Mesenchymal stem cell (in vitro differentiated cells and primary cell): ENCODE measurements at regions not wholly inside any gene's neighbourhood (a gene's known extent, or its start where the extent isn't known, plus 50 kb on each side); places are given as distances from the start of the nearest gene placed in this dataset.
"Not testable (repeated sequence)": the region's sequence is repeated elsewhere in the genome, so short reads cannot be mapped to it uniquely, and the experiment has no call there.

Experiments
- DNase-seq: peaks from one replicate; pipeline ENCODE4 v3.0.0-alpha.2; 2013
- H2AFZ ChIP-seq: one replicate; pipeline ENCODE4 v1.6.1; 2013; ENCODE audit warnings: low read depth, mild to moderate bottlenecking, control low read depth, inconsistent platforms, low read length, moderate library complexity
- H2AK5ac ChIP-seq: 2 replicates; pipeline ENCODE4 v1.6.1; 2013; ENCODE audit warnings: low read length, moderate library complexity, mild to moderate bottlenecking, inconsistent platforms; ENCODE audit not compliant: severe bottlenecking
- H2BK120ac ChIP-seq: one replicate; pipeline ENCODE4 v1.6.1; 2013; ENCODE audit warnings: low read depth, mild to moderate bottlenecking, inconsistent platforms, low read length, moderate library complexity
- H2BK12ac ChIP-seq, 2 experiments: one replicate each; pipeline ENCODE4 v1.6.1; 2013; ENCODE audit warnings: inconsistent platforms in 2 of 2, low read length in 2 of 2, mild to moderate bottlenecking in 2 of 2, moderate library complexity in 2 of 2, control low read depth in 1 of 2
- H2BK15ac ChIP-seq: one replicate; pipeline ENCODE4 v1.6.1; 2013; ENCODE audit warnings: mild to moderate bottlenecking, low read depth, inconsistent platforms; ENCODE audit not compliant: poor library complexity, severe bottlenecking
- H2BK5ac ChIP-seq: 2 replicates; pipeline ENCODE4 v1.6.1; 2013; ENCODE audit warnings: low read depth, mild to moderate bottlenecking, low read length, control low read depth, inconsistent platforms; ENCODE audit not compliant: poor library complexity, severe bottlenecking
- H3K14ac ChIP-seq, 2 experiments: one replicate each; pipeline ENCODE4 v1.6.1; 2013; ENCODE audit warnings: inconsistent platforms in 2 of 2, low read length in 2 of 2, control low read depth in 1 of 2, mild to moderate bottlenecking in 1 of 2, moderate library complexity in 1 of 2
- H3K18ac ChIP-seq, 2 experiments: one replicate each; pipeline ENCODE4 v1.6.1; 2013; ENCODE audit warnings: inconsistent platforms in 2 of 2, low read length in 2 of 2, control low read depth in 1 of 2, low read depth in 1 of 2, mild to moderate bottlenecking in 1 of 2
- H3K23ac ChIP-seq, 2 experiments: one replicate each; pipeline ENCODE4 v1.6.1; 2013; ENCODE audit warnings: inconsistent platforms in 2 of 2, low read length in 2 of 2, mild to moderate bottlenecking in 2 of 2, moderate library complexity in 2 of 2, control low read depth in 1 of 2
- H3K27ac ChIP-seq: 2 replicates; pipeline ENCODE4 v1.5.1; 2013; ENCODE audit warnings: mild to moderate bottlenecking, moderate library complexity, low read length, control low read depth, inconsistent platforms; ENCODE audit not compliant: poor library complexity, severe bottlenecking
- H3K27me3 ChIP-seq, 2 experiments: 2 replicates each; pipeline versions ENCODE4 v1.6.1 to v1.7.0; 2013; ENCODE audit warnings: low read length in 2 of 2, mild to moderate bottlenecking in 2 of 2, moderate library complexity in 2 of 2, control low read depth in 1 of 2, inconsistent platforms in 1 of 2; ENCODE audit not compliant: control insufficient read depth in 1 of 2, insufficient read depth in 1 of 2
- H3K36me3 ChIP-seq, 2 experiments: 2 replicates each; pipeline versions ENCODE4 v1.6.1 to v1.7.0; 2013; ENCODE audit warnings: low read length in 2 of 2, control low read depth in 1 of 2, inconsistent platforms in 1 of 2, low read depth in 1 of 2, mild to moderate bottlenecking in 1 of 2; ENCODE audit not compliant: insufficient read depth in 2 of 2, control insufficient read depth in 1 of 2
- H3K4ac ChIP-seq, 2 experiments: one replicate each; pipeline ENCODE4 v1.6.1; 2013; ENCODE audit warnings: inconsistent platforms in 2 of 2, low read length in 2 of 2, mild to moderate bottlenecking in 2 of 2, moderate library complexity in 2 of 2, control low read depth in 1 of 2, low read depth in 1 of 2
- H3K4me1 ChIP-seq: 2 replicates; pipeline ENCODE4 v1.6.1; 2013; ENCODE audit warnings: low read depth, low read length, control low read depth; ENCODE audit not compliant: control insufficient read depth, insufficient read depth
- H3K4me2 ChIP-seq: 2 replicates; pipeline ENCODE4 v1.6.1; 2013; ENCODE audit warnings: low read length, mild to moderate bottlenecking, inconsistent platforms; ENCODE audit not compliant: poor library complexity, severe bottlenecking
- H3K4me3 ChIP-seq, 2 experiments: 2 replicates each; pipeline versions ENCODE4 v1.5.1 to v1.7.0; 2013; ENCODE audit warnings: low read length in 2 of 2, mild to moderate bottlenecking in 2 of 2, control low read depth in 1 of 2, low read depth in 1 of 2; ENCODE audit not compliant: insufficient read depth in 1 of 2
- H3K79me1 ChIP-seq: replicated peaks from 2 replicates; pipeline ENCODE4 v1.6.1; 2013; ENCODE audit warnings: mild to moderate bottlenecking, control low read depth, low read length, inconsistent platforms; ENCODE audit not compliant: poor library complexity, severe bottlenecking
- H3K9ac ChIP-seq: 2 replicates; pipeline ENCODE4 v1.7.0; 2013; ENCODE audit warnings: mild to moderate bottlenecking, low read length, moderate library complexity
- H3K9me3 ChIP-seq: 2 replicates; pipeline ENCODE4 v1.7.0; 2013; ENCODE audit warnings: mild to moderate bottlenecking, low read length; ENCODE audit not compliant: control insufficient read depth
- H4K8ac ChIP-seq: one replicate; pipeline ENCODE4 v1.6.1; 2013; ENCODE audit warnings: inconsistent platforms, mild to moderate bottlenecking, low read length, moderate library complexity
- H4K91ac ChIP-seq: one replicate; pipeline ENCODE4 v1.6.1; 2013; ENCODE audit warnings: mild to moderate bottlenecking, low read length, inconsistent platforms
- WGBS: methylation state at CpG from one replicate; pipeline ENCODE4 v1.1.7; 2013; ENCODE audit warnings: mixed read lengths; 5-methylcytosine and 5-hydroxymethylcytosine counted together

- H3K14ac ChIP-seq, H3K9me3 ChIP-seq, H2AK5ac ChIP-seq, H3K36me3 ChIP-seq, H3K23ac ChIP-seq, H4K8ac ChIP-seq, H2BK120ac ChIP-seq, H3K4me2 ChIP-seq, H3K18ac ChIP-seq, H3K9ac ChIP-seq, H2BK5ac ChIP-seq, H2BK15ac ChIP-seq, H3K4ac ChIP-seq, H3K4me1 ChIP-seq, H2AFZ ChIP-seq, H3K4me3 ChIP-seq, DNase-seq, H3K27ac ChIP-seq, H3K27me3 ChIP-seq, H4K91ac ChIP-seq, H3K79me1 ChIP-seq, H2BK12ac ChIP-seq: not testable (repeated sequence)
- WGBS = 78% methylated on average over 5 of the region's 5 CpGs
Measured at GRCh38 chr2:131803237-131803636, 275.5 kb downstream of the CCDC74A start.

GRCh38 chr2:131812605-131813004 lies 284.9 kb downstream of the CCDC74A start:
- H3K4me1 ChIP-seq, H3K27me3 ChIP-seq, H3K79me1 ChIP-seq, H3K9ac ChIP-seq, H2BK120ac ChIP-seq, H2BK12ac ChIP-seq, H3K27ac ChIP-seq, H2AK5ac ChIP-seq, H3K36me3 ChIP-seq, DNase-seq, H4K91ac ChIP-seq, H3K4me2 ChIP-seq, H3K23ac ChIP-seq, H3K14ac ChIP-seq, H3K4ac ChIP-seq, H3K4me3 ChIP-seq, H3K9me3 ChIP-seq, H4K8ac ChIP-seq, H2BK5ac ChIP-seq, H3K18ac ChIP-seq, H2AFZ ChIP-seq, H2BK15ac ChIP-seq: not testable (repeated sequence)
- 44% methylated on average over 1 of the region's 2 CpGs for WGBS

DNA sequence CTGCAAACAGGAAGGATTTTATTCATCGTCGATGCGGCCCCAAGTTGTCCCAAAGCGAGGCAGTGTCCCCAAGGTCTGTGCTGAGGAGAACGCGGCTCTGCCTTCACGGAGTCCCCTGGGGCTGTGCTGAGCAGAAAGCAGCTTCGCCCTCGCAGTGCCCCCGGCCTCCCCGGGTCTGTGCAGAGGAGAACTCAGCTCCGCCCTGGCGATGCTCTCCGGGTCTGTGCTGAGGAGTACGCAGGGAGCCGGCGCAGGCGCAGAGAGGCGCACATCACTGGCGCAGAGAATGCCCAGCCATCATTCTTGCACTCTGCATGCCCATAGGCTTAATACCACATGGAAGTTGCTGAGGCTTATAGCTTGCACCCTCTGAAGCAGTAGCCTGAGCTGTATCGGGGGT lies 285.7 kb downstream of the CCDC74A start:
- H3K9ac ChIP-seq, H3K36me3 ChIP-seq, H3K4me1 ChIP-seq, H3K14ac ChIP-seq, H3K23ac ChIP-seq, H3K18ac ChIP-seq, H4K91ac ChIP-seq, H2AFZ ChIP-seq, H3K27me3 ChIP-seq, H2BK12ac ChIP-seq, H3K4ac ChIP-seq, DNase-seq, H3K9me3 ChIP-seq, H3K27ac ChIP-seq, H2AK5ac ChIP-seq, H2BK5ac ChIP-seq, H2BK120ac ChIP-seq, H4K8ac ChIP-seq, H3K4me3 ChIP-seq, H3K4me2 ChIP-seq, H2BK15ac ChIP-seq, H3K79me1 ChIP-seq: not testable (repeated sequence)
- WGBS = 92% methylated on average over 15 of the region's 21 CpGs

DNA sequence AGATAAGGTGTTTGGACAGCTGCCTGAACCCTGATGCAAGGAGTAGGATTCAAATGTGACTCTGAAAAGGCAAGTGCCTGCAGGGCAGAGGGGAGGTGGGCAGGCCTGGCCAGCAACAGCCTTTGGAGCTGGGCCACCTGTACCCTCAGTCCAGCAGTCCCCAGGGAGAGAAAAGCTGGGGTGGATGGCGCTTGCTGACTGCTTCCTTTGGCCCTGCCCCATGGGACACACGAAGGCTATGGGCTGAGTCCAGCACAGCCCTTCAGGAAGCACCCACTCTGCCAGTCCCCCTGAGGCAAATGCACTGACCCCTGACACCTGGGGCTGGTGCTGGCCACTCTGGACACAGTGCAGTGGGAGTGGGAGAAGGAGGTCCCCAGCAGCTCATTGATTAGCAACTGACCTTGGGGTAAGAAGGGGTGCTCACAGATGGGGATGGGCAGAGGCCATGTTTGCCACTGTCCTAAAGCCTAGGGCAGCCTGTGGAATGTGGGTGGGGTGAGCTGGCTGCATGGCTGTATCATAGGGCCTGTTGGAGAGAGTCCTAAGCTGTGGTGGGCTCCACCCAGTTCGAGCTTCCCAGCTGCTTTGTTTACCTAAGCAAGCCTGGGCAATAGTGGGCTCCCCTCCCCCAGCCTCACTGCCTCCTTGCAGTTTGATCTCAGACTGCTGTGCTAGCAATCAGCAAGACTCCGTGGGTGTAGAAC lies 290.7 kb downstream of the CCDC74A start:
- H3K9ac ChIP-seq, H4K91ac ChIP-seq, H3K4me3 ChIP-seq, H3K27me3 ChIP-seq, H3K4me2 ChIP-seq, H4K8ac ChIP-seq, H2BK15ac ChIP-seq, H3K14ac ChIP-seq, H3K4ac ChIP-seq, H3K27ac ChIP-seq, H3K18ac ChIP-seq, H3K9me3 ChIP-seq, H3K4me1 ChIP-seq, H3K36me3 ChIP-seq, H2AFZ ChIP-seq, DNase-seq, H2BK12ac ChIP-seq, H3K79me1 ChIP-seq, H2BK120ac ChIP-seq, H3K23ac ChIP-seq, H2AK5ac ChIP-seq, H2BK5ac ChIP-seq: not testable (repeated sequence)
- 76% methylated on average over 4 of the region's 4 CpGs for WGBS
